ENCODE measurements at regions not wholly inside any gene's neighbourhood (a gene's known extent, or its start where the extent isn't known, plus 50 kb on each side); places are given as distances from the start of the nearest gene placed in this dataset.

DNA sequence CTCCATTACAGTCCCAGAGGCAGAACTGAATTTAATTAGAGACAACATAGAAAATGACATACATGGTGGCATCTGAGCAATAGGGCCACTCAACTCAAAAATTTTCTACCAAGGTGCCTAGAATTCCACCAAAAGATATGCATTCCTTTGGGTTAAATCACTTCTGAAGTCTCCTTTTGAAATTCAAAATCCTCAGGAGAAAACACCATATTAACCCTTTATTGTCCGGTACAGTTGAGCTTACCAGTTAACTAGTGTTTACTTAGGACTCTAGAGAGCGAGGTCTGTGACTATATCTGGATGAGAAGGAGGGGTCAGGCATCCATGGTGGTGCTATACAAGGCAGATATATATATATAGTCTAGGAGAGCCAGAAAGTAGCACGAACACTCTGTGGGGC lies 355.6 kb upstream of the CAMK1G start:
- H3K79me2 ChIP-seq (ENCODE audit: insufficient read depth, low read length) = no peaks in the 10 kb centered on the region
- H3K4me3 Mint-ChIP-seq (ENCODE audit: unreplicated experiment) = no peak overlapping the region
- TF ChIP-seq EZH2 (IDR thresholded peaks at IDR 0.05; ENCODE audit: insufficient read depth, low read length) = no peak
- TF ChIP-seq, protein P1, sequence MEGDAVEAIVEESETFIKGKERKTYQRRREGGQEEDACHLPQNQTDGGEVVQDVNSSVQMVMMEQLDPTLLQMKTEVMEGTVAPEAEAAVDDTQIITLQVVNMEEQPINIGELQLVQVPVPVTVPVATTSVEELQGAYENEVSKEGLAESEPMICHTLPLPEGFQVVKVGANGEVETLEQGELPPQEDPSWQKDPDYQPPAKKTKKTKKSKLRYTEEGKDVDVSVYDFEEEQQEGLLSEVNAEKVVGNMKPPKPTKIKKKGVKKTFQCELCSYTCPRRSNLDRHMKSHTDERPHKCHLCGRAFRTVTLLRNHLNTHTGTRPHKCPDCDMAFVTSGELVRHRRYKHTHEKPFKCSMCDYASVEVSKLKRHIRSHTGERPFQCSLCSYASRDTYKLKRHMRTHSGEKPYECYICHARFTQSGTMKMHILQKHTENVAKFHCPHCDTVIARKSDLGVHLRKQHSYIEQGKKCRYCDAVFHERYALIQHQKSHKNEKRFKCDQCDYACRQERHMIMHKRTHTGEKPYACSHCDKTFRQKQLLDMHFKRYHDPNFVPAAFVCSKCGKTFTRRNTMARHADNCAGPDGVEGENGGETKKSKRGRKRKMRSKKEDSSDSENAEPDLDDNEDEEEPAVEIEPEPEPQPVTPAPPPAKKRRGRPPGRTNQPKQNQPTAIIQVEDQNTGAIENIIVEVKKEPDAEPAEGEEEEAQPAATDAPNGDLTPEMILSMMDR (IDR thresholded peaks at IDR 0.05; ENCODE audit: insufficient read depth, low read depth, low read length) = no peak
- no peaks in the 10 kb centered on the region for H3K36me3 ChIP-seq (ENCODE audit: insufficient read depth, low read length)
- no peak overlapping the region for H3K4me3 ChIP-seq (ENCODE audit: insufficient read depth, low read depth, low read length)
- no peaks in the 10 kb centered on the region for H3K4me1 ChIP-seq (ENCODE audit: insufficient read depth, low read length)
- H3K27me3 ChIP-seq (ENCODE audit: insufficient read depth, low read length) = no peaks in the 10 kb centered on the region
- H4K20me1 ChIP-seq (ENCODE audit: insufficient read depth, low read length) = no peaks in the 10 kb centered on the region
- H3K4me1 Mint-ChIP-seq (ENCODE audit: low read depth, unreplicated experiment) = no peaks in the 10 kb centered on the region
- no peak overlapping the region for H3K27ac ChIP-seq (ENCODE audit: low read depth, low read length)
- no peak overlapping the region for H3K9ac ChIP-seq (ENCODE audit: low read length)
- no peak for DNase-seq (ENCODE audit: low read depth)
- no peaks in the 10 kb centered on the region for H3K36me3 Mint-ChIP-seq (ENCODE audit: low read depth, unreplicated experiment)
- no peak overlapping the region for H3K27ac Mint-ChIP-seq (ENCODE audit: unreplicated experiment)
- H3K27me3 Mint-ChIP-seq (ENCODE audit: low read depth, unreplicated experiment) = no peaks in the 10 kb centered on the region
- H3K9me3 Mint-ChIP-seq (ENCODE audit: unreplicated experiment) = peaks cover 8% of the 10 kb centered on the region
- H3K4me2 ChIP-seq (ENCODE audit: low read length) = no peak overlapping the region
- FAIRE-seq = no peak
- no peak overlapping the region for H2AFZ ChIP-seq (ENCODE audit: low read depth, low read length)
- H3K9me3 ChIP-seq (ENCODE audit: insufficient read depth, low read depth, low read length) = peaks cover 3% of the 10 kb centered on the region

DNA sequence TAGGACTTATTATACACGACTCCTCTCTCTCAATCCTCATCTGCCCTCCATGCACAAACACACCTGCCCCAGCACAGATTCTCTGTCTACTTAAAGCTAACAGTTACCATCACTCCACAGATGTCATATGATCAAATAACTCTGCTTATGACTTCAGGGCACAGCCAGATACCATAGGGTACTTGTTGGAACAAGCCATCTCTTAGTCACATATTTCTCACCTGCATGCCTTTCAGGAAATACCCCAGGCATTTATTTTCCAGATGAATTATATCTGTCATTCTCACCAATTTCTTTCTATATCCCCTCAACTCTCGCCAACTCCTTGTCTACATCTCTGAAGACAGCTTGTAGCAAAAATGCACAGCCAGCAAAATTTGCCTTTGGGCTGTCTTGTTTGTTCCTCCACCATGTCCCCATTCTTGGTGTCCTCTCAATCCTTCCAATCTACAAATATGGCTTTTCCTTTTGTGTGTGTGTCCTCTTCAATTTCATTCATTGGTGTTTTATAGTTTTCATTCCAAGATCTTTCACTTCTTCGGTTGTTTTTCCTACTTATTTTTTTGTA lies 353.9 kb upstream of the CAMK1G start:
- H3K27ac ChIP-seq (ENCODE audit: low read depth, low read length) = no peak overlapping the region
- no peaks in the 10 kb centered on the region for H3K4me1 ChIP-seq (ENCODE audit: insufficient read depth, low read length)
- Mint-ChIP-seq H3K27ac (ENCODE audit: unreplicated experiment) (no peak overlapping the region), H3K27me3 (ENCODE audit: low read depth, unreplicated experiment) (no peaks in the 10 kb centered on the region), H3K4me3 (ENCODE audit: unreplicated experiment) (no peak overlapping the region), H3K4me1 (ENCODE audit: low read depth, unreplicated experiment) (no peaks in the 10 kb centered on the region), H3K36me3 (ENCODE audit: low read depth, unreplicated experiment) (no peaks in the 10 kb centered on the region), H3K9me3 (ENCODE audit: unreplicated experiment) (peaks cover 8% of the 10 kb centered on the region)
- H3K4me2 ChIP-seq (ENCODE audit: low read length) = no peak overlapping the region
- DNase-seq (ENCODE audit: low read depth) (no peak), FAIRE-seq (no peak)
- no peak overlapping the region for H3K4me3 ChIP-seq (ENCODE audit: insufficient read depth, low read depth, low read length)
- no peaks in the 10 kb centered on the region for H3K36me3 ChIP-seq (ENCODE audit: insufficient read depth, low read length)
- no peaks in the 10 kb centered on the region for H3K27me3 ChIP-seq (ENCODE audit: insufficient read depth, low read length)
- no peaks in the 10 kb centered on the region for H4K20me1 ChIP-seq (ENCODE audit: insufficient read depth, low read length)
- H3K9ac ChIP-seq (ENCODE audit: low read length) = no peak overlapping the region
- H3K79me2 ChIP-seq (ENCODE audit: insufficient read depth, low read length) = no peaks in the 10 kb centered on the region
- no peak for TF ChIP-seq EZH2 (IDR thresholded peaks at IDR 0.05; ENCODE audit: insufficient read depth, low read length)
- TF ChIP-seq, protein P1 (IDR thresholded peaks at IDR 0.05; ENCODE audit: insufficient read depth, low read depth, low read length) = no peak
- H2AFZ ChIP-seq (ENCODE audit: low read depth, low read length) = no peak overlapping the region
- H3K9me3 ChIP-seq (ENCODE audit: insufficient read depth, low read depth, low read length) = peaks cover 3% of the 10 kb centered on the region

DNA sequence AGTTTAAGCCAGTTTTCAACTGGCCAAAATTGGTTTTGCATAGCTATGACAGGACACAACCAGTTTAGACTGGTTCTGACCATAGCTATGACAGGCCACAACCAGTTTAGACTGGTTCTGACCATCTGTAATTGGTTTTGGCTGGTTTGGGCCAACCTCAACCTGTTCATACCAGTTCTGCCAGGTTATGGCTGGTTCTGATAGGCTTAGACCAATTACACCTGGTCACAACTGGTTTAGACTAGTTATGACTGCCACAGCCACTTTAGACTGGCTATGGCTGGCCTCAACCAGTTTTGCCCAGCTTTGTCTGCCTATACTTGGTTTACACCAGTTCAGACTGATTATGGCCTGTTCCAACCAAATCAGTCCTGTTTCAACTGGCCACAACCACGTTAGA lies 353.2 kb upstream of the CAMK1G start:
- Histone ChIP-seq H3K9me3 (ENCODE audit: insufficient read depth, low read depth, low read length) (peaks cover 3% of the 10 kb centered on the region), H3K27ac (ENCODE audit: low read depth, low read length) (no peak overlapping the region), H4K20me1 (ENCODE audit: insufficient read depth, low read length) (no peaks in the 10 kb centered on the region), H3K4me1 (ENCODE audit: insufficient read depth, low read length) (no peaks in the 10 kb centered on the region), H3K27me3 (ENCODE audit: insufficient read depth, low read length) (no peaks in the 10 kb centered on the region), H3K4me2 (ENCODE audit: low read length) (no peak overlapping the region), H3K4me3 (ENCODE audit: insufficient read depth, low read depth, low read length) (no peak overlapping the region), H2AFZ (ENCODE audit: low read depth, low read length) (no peak overlapping the region), H3K36me3 (ENCODE audit: insufficient read depth, low read length) (no peaks in the 10 kb centered on the region), H3K79me2 (ENCODE audit: insufficient read depth, low read length) (no peaks in the 10 kb centered on the region), H3K9ac (ENCODE audit: low read length) (no peak overlapping the region)
- no peak overlapping the region for H3K27ac Mint-ChIP-seq (ENCODE audit: unreplicated experiment)
- no peaks in the 10 kb centered on the region for H3K27me3 Mint-ChIP-seq (ENCODE audit: low read depth, unreplicated experiment)
- H3K4me1 Mint-ChIP-seq (ENCODE audit: low read depth, unreplicated experiment) = no peaks in the 10 kb centered on the region
- TF ChIP-seq, protein P1 (IDR thresholded peaks at IDR 0.05; ENCODE audit: insufficient read depth, low read depth, low read length) = no peak
- no peak for TF ChIP-seq EZH2 (IDR thresholded peaks at IDR 0.05; ENCODE audit: insufficient read depth, low read length)
- no peak for FAIRE-seq
- no peak for DNase-seq (ENCODE audit: low read depth)
- no peak overlapping the region for H3K4me3 Mint-ChIP-seq (ENCODE audit: unreplicated experiment)
- H3K9me3 Mint-ChIP-seq (ENCODE audit: unreplicated experiment) = peaks cover 8% of the 10 kb centered on the region
- H3K36me3 Mint-ChIP-seq (ENCODE audit: low read depth, unreplicated experiment) = no peaks in the 10 kb centered on the region
